ENCODE measurements at regions not wholly inside any gene's neighbourhood (a gene's known extent, or its start where the extent isn't known, plus 50 kb on each side); places are given as distances from the start of the nearest gene placed in this dataset.

- TF ChIP-seq REST (IDR thresholded peaks at IDR 0.05; ENCODE audit: low read depth) (no peak), FOSL1 (IDR thresholded peaks at IDR 0.05; ENCODE audit: low read depth) (no peak), CEBPB (IDR thresholded peaks at IDR 0.05; ENCODE audit: low read depth) (no peak), EZH2phosphoT487 (IDR thresholded peaks at IDR 0.05; ENCODE audit: borderline replicate concordance) (no peak)
Measured at GRCh38 chrX:39731330-39731667, 366.5 kb downstream of the BCOR start (continued).

GRCh38 chrX:39731735-39732134 is 366.0 kb downstream of the BCOR start:
- ChIA-PET POLR2A (no interaction called here), CTCF (interaction anchor here (0.7 kb wide), 1 partner anchor 326 kb away, joined by 3 read pairs; no protein-coding TSS in a partner anchor), RAD21 (ENCODE audit: low non-redundant PET in 1 of 2, low total read pairs in 2 of 2, uncharacterized antibody in 2 of 2, unreplicated experiment in 2 of 2) (no interaction called here)
- Histone ChIP-seq H3K4me3 (replicated peaks in 1 of 2; ENCODE audit: low read depth in 1 of 2, low read length in 2 of 2) (no peak overlapping the region), H3K27ac (ENCODE audit: low read depth, low read length) (no peak overlapping the region), H3K9me2 (ENCODE audit: insufficient read depth) (no peaks in the 10 kb centered on the region), H3K4me1 (ENCODE audit: control insufficient read depth in 1 of 2, insufficient read depth in 2 of 2, low read length in 2 of 2) (peaks cover 2 to 8% of the 10 kb centered on the region in 2 experiments; a peak in 3 of 4 replicates), H3K9me3 (ENCODE audit: control insufficient read depth in 1 of 2, insufficient read depth in 1 of 2, low read depth in 1 of 2, low read length in 2 of 2) (no peaks in the 10 kb centered on the region), H3K27me3 (ENCODE audit: insufficient read depth, low read length) (no peaks in the 10 kb centered on the region), H4K20me1 (ENCODE audit: insufficient read depth) (no peaks in the 10 kb centered on the region), H3K9ac (ENCODE audit: low read length) (no peak overlapping the region), H2AFZ (ENCODE audit: low read depth, low read length, poor library complexity, severe bottlenecking) (no peak overlapping the region), H3K79me2 (ENCODE audit: insufficient read depth, low read length) (no peaks in the 10 kb centered on the region), H3K36me3 (ENCODE audit: control insufficient read depth in 1 of 2, insufficient read depth in 2 of 2, low read length in 2 of 2) (no peaks in the 10 kb centered on the region), H3K4me2 (ENCODE audit: low read length) (no peak overlapping the region)
- ATAC-seq (no peak), DNase-seq (ENCODE audit: low read depth, low spot score) (no peak)
- intact Hi-C loops (cut with micrococcal nuclease), result no loop called here
- BruUV-seq (replicated peaks), result no TSS peak
- TF ChIP-seq ATF3 (IDR thresholded peaks at IDR 0.05), result no peak
- TF ChIP-seq CEBPB (IDR thresholded peaks at IDR 0.05; ENCODE audit: low read depth), result no peak
- TF ChIP-seq SIN3A (IDR thresholded peaks at IDR 0.05; ENCODE audit: low read depth), result no peak
- TF ChIP-seq ZNF274 (IDR thresholded peaks at IDR 0.05; ENCODE audit: low read depth, low read length), result no peak
- no peak for TF ChIP-seq YY1 (IDR thresholded peaks at IDR 0.05; ENCODE audit: extremely low read depth, insufficient replicate concordance, low read depth, low read length)
- TF ChIP-seq ZFX (IDR thresholded peaks at IDR 0.05), result no peak
- no peak for TF ChIP-seq SP1 (IDR thresholded peaks at IDR 0.05; ENCODE audit: low read depth)
- TF ChIP-seq, protein P1, sequence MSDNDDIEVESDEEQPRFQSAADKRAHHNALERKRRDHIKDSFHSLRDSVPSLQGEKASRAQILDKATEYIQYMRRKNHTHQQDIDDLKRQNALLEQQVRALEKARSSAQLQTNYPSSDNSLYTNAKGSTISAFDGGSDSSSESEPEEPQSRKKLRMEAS (IDR thresholded peaks at IDR 0.05), result no peak
- TF ChIP-seq, protein P2, sequence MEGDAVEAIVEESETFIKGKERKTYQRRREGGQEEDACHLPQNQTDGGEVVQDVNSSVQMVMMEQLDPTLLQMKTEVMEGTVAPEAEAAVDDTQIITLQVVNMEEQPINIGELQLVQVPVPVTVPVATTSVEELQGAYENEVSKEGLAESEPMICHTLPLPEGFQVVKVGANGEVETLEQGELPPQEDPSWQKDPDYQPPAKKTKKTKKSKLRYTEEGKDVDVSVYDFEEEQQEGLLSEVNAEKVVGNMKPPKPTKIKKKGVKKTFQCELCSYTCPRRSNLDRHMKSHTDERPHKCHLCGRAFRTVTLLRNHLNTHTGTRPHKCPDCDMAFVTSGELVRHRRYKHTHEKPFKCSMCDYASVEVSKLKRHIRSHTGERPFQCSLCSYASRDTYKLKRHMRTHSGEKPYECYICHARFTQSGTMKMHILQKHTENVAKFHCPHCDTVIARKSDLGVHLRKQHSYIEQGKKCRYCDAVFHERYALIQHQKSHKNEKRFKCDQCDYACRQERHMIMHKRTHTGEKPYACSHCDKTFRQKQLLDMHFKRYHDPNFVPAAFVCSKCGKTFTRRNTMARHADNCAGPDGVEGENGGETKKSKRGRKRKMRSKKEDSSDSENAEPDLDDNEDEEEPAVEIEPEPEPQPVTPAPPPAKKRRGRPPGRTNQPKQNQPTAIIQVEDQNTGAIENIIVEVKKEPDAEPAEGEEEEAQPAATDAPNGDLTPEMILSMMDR (IDR thresholded peaks at IDR 0.05 in 2 of 3, conservative IDR thresholded peaks at IDR 0.05 in 1 of 3; ENCODE audit: borderline replicate concordance in 1 of 3, insufficient read depth in 1 of 3, low read depth in 2 of 3, low read length in 2 of 3), result no peak
- no peak for TF ChIP-seq SRF (IDR thresholded peaks at IDR 0.05; ENCODE audit: low read depth)
- TF ChIP-seq ZBTB33 (IDR thresholded peaks at IDR 0.05; ENCODE audit: extremely low read depth, insufficient replicate concordance, low read length), result no peak
- TF ChIP-seq EZH2 (IDR thresholded peaks at IDR 0.05), result no peak

Data from HCT116 (cell line).